GM12878 (cell line): ENCODE measurements at regions not wholly inside any gene's neighbourhood (a gene's known extent, or its start where the extent isn't known, plus 50 kb on each side); places are given as distances from the start of the nearest gene placed in this dataset.

ENCODE experiments used
- CTCF ChIP-seq, 3 experiments: IDR thresholded peaks in 2 of 3; conservative IDR thresholded peaks in 1 of 3; 2 replicates each; pipeline ENCODE4 v1.5.1; 2011; ENCODE audit warnings: low read depth in 3 of 3, low read length in 3 of 3, mild to moderate bottlenecking in 3 of 3, control low read depth in 2 of 3, moderate library complexity in 2 of 3, inconsistent platforms in 1 of 3, mixed read lengths in 1 of 3; ENCODE audit not compliant: control insufficient read depth in 2 of 3, insufficient read depth in 1 of 3; ENCODE audit errors: extremely low read depth in 1 of 3
- FOXM1 ChIP-seq: IDR thresholded peaks from 2 replicates; pipeline ENCODE4 v1.6.1; 2012; ENCODE audit warnings: low read depth, mild to moderate bottlenecking, inconsistent platforms, low read length, moderate library complexity
- HDAC2 ChIP-seq: fragments of 200-600 bp; sonication (generic); IDR thresholded peaks from 2 replicates; pipeline ENCODE4 v1.6.1; 2017
- HDGF ChIP-seq: fragments of 450-650 bp; IDR thresholded peaks from 2 replicates; pipeline ENCODE4 v1.6.1; 2016; ENCODE audit warnings: antibody characterized with exemption
- POLR2A ChIP-seq: IDR thresholded peaks from 2 replicates; pipeline ENCODE4 v1.6.1; 2011; ENCODE audit warnings: low read depth, mild to moderate bottlenecking, low read length
- RAD21 ChIP-seq: IDR thresholded peaks from 2 replicates; pipeline ENCODE4 v1.6.1; 2011; ENCODE audit warnings: mild to moderate bottlenecking, low read depth, low read length, moderate library complexity; ENCODE audit not compliant: insufficient read depth
- RCOR1 ChIP-seq: conservative IDR thresholded peaks from 2 replicates; pipeline ENCODE4 v1.6.1; 2012; ENCODE audit warnings: low read depth, low read length, improper control_type of control experiment
- RELA ChIP-seq: fragments of 450-650 bp; IDR thresholded peaks from 2 replicates; pipeline ENCODE4 v1.8.0; 2014; ENCODE audit warnings: borderline replicate concordance; ENCODE audit not compliant: partially characterized antibody

GRCh38 chr13:37361608-37362007 lies 237.0 kb downstream of the POSTN start:
- TF ChIP-seq CTCF (IDR thresholded peaks at IDR 0.05 in 2 of 3, conservative IDR thresholded peaks at IDR 0.05 in 1 of 3; ENCODE audit: control insufficient read depth in 2 of 3, extremely low read depth in 1 of 3, insufficient read depth in 1 of 3, low read depth in 3 of 3, low read length in 3 of 3) (no peak), HDAC2 (no peak), POLR2A (no peak), RELA (no peak), RAD21 (no peak), RCOR1 (no peak), FOXM1 (no peak), HDGF (no peak)
